ENCODE measurements at regions not wholly inside any gene's neighbourhood (a gene's known extent, or its start where the extent isn't known, plus 50 kb on each side); places are given as distances from the start of the nearest gene placed in this dataset.

DNA sequence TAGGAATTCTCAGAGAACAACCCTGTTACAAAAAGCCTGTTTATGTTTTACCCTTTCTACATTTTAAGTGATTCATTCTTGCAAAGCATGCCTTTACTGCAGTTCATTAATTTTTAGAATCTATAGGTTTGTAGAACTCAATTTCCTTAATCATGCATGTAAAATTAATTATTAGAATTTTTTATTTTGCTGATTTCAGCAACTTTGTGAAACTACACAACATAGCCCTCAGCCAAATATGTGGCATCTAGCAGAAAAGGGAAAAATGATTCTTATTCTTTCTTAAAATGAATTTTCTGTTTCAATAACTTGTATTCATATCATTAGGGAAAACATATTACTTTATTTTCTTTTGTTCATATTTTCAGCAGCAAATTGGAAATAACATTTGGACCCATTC, 392.9 kb upstream of the PFKP start:
- ATAC-seq (no peak), DNase-seq (ENCODE audit: low spot score) (no peak)
- Mint-ChIP-seq H3K4me3 (no peak overlapping the region), H3K27me3 (ENCODE audit: low read depth) (no peaks in the 10 kb centered on the region), H3K9me3 (no peaks in the 10 kb centered on the region), H3K4me1 (peaks cover 20% of the 10 kb centered on the region), H3K36me3 (no peaks in the 10 kb centered on the region), H3K27ac (no peak overlapping the region)
- no peak for TF ChIP-seq NR1H2 (CRISPR knock-in tag; IDR thresholded peaks at IDR 0.05)
- no peak for TF ChIP-seq ATF6 (CRISPR knock-in tag; IDR thresholded peaks at IDR 0.05)
- TF ChIP-seq ZMAT4 (CRISPR knock-in tag; IDR thresholded peaks at IDR 0.05) = no peak
- no peak for TF ChIP-seq E2F1 (CRISPR knock-in tag; IDR thresholded peaks at IDR 0.05)
- TF ChIP-seq ZBTB43 (CRISPR knock-in tag; IDR thresholded peaks at IDR 0.05) = no peak
- TF ChIP-seq MXD4 (CRISPR knock-in tag; IDR thresholded peaks at IDR 0.05; ENCODE audit: borderline replicate concordance) = no peak
- TF ChIP-seq USF1 (CRISPR knock-in tag; IDR thresholded peaks at IDR 0.05) = no peak
- TF ChIP-seq EMX1 (CRISPR knock-in tag; IDR thresholded peaks at IDR 0.05) = no peak
- TF ChIP-seq JUN (CRISPR knock-in tag; IDR thresholded peaks at IDR 0.05) = no peak
- TF ChIP-seq PRDM15 (CRISPR knock-in tag; IDR thresholded peaks at IDR 0.05) = no peak
- TF ChIP-seq TEAD4 (CRISPR knock-in tag; IDR thresholded peaks at IDR 0.05) = no peak
- no peak for TF ChIP-seq KAT7 (CRISPR knock-in tag; IDR thresholded peaks at IDR 0.05; ENCODE audit: borderline replicate concordance)
- TF ChIP-seq, protein P1, sequence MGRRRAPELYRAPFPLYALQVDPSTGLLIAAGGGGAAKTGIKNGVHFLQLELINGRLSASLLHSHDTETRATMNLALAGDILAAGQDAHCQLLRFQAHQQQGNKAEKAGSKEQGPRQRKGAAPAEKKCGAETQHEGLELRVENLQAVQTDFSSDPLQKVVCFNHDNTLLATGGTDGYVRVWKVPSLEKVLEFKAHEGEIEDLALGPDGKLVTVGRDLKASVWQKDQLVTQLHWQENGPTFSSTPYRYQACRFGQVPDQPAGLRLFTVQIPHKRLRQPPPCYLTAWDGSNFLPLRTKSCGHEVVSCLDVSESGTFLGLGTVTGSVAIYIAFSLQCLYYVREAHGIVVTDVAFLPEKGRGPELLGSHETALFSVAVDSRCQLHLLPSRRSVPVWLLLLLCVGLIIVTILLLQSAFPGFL (CRISPR knock-in tag; IDR thresholded peaks at IDR 0.05; ENCODE audit: borderline replicate concordance) = no peak
- no peak for TF ChIP-seq CDX4 (CRISPR knock-in tag; IDR thresholded peaks at IDR 0.05; ENCODE audit: borderline replicate concordance)
- no peak for TF ChIP-seq NFE2L1 (CRISPR knock-in tag; IDR thresholded peaks at IDR 0.05)
- ChIA-PET CTCF (no interaction called here), POLR2A (no interaction called here)
